Endometrium (tissue), 2 donors: ENCODE measurements at regions not wholly inside any gene's neighbourhood (a gene's known extent, or its start where the extent isn't known, plus 50 kb on each side); places are given as distances from the start of the nearest gene placed in this dataset.
"Not testable (repeated sequence)": the region's sequence is repeated elsewhere in the genome, so short reads cannot be mapped to it uniquely, and the experiment has no call there.

Experiments used
- FAIRE-seq: peaks from 2 replicates; lab custom pipeline; 2012; peaks lifted over from hg19 to GRCh38; lab: Jason Lieb, UNC
- donor health status: control.
- donor health status: control.

DNA sequence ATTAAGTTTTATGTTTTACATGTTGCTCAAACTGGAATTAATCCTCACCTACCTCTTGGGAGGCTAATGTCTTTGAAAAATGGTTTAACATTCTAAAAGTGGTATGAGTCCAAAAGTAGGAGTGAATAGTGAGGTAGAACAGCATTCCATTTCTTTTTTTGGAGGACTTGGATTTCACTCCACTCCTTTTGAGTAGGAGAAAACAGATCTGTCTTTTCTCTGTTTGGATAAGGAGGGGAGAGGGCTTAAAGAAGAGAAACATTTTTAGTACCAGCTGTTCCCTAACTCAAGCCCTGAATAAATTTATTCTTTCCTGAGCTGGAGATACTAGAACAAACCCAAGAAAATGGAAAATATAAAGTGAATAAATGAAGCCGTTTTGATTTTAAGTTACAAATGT, 687.9 kb downstream of the MECOM start:
- FAIRE-seq = no peak

- no peak for FAIRE-seq
Measured at GRCh38 chr3:168974617-168975403, 688.7 kb downstream of the MECOM start.

- FAIRE-seq = peak; percentile 43
Measured at GRCh38 chr3:168973897-168974296, 689.6 kb downstream of the MECOM start.

- no peak for FAIRE-seq
Measured at GRCh38 chr3:168973206-168973605, 690.3 kb downstream of the MECOM start.

DNA sequence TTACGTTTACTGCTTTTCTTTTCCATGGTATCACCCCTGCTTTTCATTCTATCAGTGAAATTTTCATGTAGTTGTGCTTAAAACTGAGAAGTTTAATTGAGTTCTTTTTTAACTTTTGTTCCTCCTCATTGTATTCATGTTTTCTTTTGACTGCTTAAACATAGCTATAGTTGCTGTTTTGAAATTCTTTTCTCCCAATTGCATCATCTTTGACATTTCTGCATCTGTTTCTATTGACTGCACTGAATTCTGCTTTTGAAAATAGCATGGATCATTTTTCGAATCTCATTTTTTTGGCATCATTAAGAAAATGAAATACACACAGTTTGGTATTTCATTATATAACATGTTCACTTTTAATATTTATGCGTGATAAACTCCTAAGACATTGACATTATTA, 694.9 kb downstream of the MECOM start:
- FAIRE-seq = no peak

- FAIRE-seq = no peak
Measured at GRCh38 chr3:168964736-168965135, 698.8 kb downstream of the MECOM start.

GRCh38 chr3:168961271-168961670, 702.2 kb downstream of the MECOM start:
- no peak for FAIRE-seq

DNA sequence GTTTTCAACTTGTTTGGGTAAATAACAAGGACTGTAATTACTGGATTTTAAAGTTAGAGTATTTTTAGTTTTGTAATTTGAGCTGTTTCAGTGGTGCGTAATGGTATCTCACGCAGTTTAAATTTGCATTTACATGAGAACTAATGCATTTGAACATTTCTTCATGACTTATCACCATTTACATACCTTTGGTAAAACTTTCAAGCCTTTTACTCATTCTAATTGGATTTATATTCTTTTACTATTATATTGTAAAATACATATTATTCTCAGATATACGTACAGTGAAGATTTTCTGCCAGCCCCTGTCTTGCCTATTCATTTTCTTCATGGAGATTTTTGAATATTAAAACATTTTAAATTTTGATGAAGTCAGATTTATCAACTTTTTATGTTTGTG, 703.8 kb downstream of the MECOM start:
- FAIRE-seq = no peak

GRCh38 chr3:168958466-168958865, 705.0 kb downstream of the MECOM start:
- no peak for FAIRE-seq

DNA sequence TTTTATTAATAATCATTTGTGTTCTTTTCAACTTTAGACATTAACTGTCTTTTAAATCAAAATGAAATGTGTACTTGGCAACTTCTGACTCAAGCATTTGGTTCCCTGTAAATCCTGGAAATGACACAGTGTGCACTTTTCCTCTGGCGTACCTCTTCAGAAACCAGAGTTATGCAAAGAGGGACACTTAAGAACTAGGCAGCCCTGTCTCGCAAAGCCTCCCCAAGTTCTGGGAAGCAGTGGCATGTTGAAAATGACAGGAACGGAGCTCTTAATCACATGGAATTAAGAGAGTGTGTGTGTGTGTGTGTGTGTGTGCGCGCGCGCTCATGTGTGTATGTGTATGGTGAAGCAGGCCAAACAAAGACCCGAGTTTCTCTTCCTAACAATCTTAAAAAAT, 707.4 kb downstream of the MECOM start:
- no peak for FAIRE-seq

GRCh38 chr3:168952551-168952950, 711.0 kb downstream of the MECOM start:
- FAIRE-seq = peak; percentile 90

DNA sequence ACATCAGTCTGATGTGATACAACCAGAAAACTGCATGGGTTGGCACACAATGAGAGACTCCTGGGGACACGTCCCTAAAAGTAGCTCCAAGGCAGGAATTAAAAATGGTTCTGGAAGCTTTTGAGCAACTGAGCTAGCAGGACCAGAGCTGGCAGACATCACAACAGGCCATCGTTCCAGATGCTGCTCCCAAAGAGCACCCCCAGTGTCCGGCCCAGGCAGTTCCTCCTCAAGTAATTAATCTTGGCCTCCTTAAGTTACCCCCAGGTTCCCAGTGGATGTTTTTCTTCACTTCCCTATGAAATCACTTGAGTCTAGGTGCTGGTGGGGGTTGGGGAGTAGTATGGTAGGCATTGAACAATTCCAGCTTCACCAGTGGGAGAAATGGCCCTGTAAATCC, 711.6 kb downstream of the MECOM start:
- no peak for FAIRE-seq

GRCh38 chr3:168951368-168951767, 712.1 kb downstream of the MECOM start:
- FAIRE-seq = no peak

DNA sequence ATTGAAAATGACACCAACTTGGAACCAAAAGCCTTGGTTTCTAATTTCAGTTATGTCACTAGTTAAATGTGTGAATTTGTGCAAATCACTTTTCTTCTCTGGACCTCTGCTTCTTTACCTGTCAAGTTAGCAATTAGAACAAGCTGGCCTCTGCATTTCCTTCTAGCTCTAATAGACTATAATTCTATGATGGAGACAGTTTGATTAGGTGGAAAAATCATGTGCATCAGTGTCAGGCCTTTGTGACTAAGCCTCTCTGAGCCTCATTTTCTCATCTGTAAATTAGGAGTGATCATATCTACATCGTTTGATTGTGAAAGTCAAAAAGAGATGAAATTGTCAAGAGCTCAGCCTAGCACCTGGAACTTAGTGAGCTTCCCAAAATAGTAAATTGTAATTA, 712.9 kb downstream of the MECOM start:
- FAIRE-seq = no peak

DNA sequence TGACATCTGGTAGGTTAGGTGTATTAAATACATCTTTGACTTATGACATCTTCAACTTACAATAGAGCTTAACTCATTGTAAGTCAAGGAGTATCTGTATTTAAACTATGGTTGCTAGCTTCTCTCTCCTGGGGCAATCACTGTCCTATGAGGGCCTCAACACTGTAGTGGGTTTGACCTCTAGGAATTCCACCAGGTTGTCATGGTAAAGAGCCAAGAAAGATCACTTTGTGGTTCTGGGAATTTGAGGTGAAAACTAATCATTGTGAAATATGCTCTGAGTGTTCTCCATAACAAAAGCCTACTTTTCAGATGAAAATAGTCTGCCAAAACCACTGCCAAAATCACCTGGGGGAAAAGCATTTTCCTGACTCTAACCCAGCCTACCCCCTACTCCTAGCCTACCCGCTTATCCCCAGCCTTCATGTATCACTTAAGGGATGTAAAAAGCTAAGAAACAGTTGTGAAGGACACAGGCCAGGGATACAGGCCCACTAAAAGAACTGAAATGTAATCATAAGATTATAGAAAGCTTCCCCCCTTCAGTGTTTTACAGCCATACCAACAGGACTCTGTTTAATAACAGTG, 723.8 kb downstream of the MECOM start:
- FAIRE-seq = no peak

DNA sequence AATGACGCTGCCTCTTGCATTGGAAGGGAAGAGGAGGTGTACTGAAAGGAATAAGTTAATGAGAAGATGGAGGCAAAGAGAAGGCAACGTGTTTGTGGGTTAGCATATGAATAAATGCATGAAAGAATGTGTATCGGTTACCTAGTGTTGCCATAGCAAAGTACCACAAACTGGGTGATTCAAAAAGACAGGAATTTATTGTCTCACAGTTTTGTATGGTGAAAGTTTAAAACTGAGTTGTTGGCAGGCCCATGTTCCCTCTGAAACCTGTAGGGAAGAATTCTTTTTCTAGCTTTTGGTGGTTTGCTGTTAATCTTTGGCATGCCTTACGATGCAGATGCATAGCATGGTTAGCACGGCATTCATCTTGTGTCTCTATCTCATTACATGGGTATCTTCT, 729.9 kb downstream of the MECOM start:
- no peak for FAIRE-seq

DNA sequence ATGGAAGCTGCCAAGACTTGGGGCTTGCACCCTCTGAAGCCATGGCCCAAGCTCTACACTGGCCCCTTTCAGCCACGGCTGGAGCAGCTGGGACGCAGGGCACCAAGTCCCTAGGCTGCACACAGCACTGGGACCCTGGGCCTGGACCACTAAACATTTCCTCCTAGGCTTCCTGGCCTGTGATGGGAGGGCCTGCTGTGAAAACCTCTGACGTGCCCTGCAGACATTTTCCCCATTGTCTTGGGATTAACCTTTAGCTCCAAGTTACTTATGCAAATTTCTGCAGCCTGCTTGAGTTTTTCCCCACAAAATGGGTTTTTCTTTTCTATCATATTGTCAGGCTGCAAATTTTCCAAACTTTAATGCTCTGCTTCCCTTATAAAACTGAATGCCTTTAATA, 733.5 kb downstream of the MECOM start:
- not testable (repeated sequence) for FAIRE-seq

- no peak for FAIRE-seq
Measured at GRCh38 chr3:168926426-168926825, 737.1 kb downstream of the MECOM start.

GRCh38 chr3:168925568-168925967, 737.9 kb downstream of the MECOM start:
- FAIRE-seq = no peak

DNA sequence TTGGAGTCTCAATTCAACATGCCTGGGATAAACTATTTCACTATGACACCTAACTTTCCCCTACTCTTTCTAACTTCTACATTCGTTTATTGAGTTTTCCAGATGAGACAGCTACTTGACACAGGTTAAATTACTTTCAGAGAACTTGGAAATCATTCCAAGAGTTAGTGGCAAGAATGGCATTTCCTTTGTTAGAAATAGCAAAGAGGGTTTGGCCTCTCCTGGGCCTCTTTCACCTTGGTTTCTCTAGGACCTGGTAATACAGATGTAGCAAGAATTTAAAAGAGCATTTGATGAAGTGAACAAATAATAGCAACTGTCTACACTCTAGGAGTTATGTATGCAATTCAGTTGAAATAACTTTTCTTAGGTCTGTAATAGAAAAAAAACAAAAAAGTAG, 748.9 kb downstream of the MECOM start:
- no peak for FAIRE-seq

GRCh38 chr3:168909260-168909659, 754.3 kb downstream of the MECOM start:
- FAIRE-seq = no peak

DNA sequence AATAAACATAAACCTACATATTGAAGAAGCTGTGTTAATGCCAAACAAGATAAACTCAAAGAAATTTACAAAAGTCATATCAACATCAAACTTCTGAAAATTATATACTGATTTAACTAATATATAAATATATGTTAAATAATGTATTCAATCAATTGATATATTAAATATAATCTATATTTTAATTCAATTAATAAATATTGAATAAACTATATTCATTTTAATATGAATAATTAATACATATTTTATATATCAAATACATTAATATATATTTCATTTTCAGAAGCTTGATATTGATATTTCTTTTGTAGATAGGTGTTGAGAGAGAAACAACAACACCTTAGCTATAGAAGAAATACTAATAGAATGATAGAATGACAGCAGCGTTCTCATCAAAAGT, 768.1 kb downstream of the MECOM start:
- peak; percentile 94 for FAIRE-seq

- no peak for FAIRE-seq
Measured at GRCh38 chr3:168894214-168894613, 769.3 kb downstream of the MECOM start.

- FAIRE-seq = no peak
Measured at GRCh38 chr3:168889666-168890065, 773.8 kb downstream of the MECOM start.
